ENCODE measurements at regions not wholly inside any gene's neighbourhood (a gene's known extent, or its start where the extent isn't known, plus 50 kb on each side); places are given as distances from the start of the nearest gene placed in this dataset.

DNA sequence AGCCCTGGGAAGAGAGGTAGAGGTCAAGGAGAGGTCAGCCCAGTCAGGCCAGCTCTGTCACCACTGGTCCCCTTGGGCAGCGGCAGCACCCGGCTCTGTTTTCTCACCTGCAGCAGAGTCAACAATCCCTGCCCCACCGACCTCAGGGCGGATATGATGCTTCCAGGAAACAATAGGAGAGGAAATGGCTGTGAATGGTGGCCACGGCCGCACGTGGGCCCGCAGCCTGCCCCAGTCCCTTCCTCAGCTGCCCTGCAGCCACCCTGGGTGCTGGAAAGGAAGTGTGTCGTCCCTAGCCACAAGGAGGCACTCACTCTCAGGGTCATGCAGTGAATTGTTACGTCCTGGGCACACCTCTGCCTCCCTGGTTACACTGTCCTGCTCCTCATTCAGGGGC lies 92.5 kb upstream of the ENPP6 start:
- DNase-seq (ENCODE audit: low spot score), result peak; percentile 57

DNA sequence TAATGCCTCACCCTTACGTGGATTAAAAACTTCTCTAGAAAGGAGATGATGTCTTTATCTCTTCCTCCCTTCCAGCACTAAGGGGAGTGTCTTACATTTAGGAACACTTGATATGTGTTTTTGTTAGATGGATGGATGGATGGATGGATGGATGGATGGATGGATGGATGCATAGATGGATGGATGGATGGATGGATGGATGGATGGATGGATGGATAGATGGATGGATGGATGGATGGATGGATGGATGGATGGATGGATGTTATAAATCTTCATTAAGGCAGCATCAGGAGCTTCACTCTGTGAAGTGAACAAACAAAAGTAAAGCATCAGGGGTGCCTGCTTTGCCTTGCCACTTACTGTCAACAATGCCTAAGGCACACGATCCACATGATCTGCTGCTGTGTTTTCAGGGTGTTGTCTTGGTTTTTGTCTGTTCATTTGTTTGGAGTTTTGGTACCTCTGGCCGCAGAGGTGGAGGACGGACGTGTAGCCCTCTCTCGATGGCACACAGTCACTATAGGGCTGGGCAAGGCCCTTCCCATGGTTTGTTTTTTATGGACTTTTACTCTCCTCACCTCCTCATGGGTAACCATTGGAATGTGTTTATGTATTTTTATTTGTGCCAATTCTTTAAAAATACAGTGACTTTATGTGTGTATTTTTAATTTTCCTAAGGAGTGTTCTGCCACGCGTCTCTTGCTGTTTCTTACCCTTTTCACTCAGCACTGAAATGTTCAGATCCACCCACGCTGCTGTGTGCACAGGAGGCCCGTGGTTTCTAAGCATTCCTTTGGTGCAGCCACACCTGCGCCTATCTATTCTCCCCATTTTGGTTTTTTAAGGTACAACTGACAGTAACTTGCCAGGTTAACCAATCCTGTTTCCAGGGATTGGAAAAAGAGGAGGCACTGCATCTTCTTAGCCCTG lies 91.8 kb upstream of the ENPP6 start:
- DNase-seq (ENCODE audit: low spot score), result no peak

DNA sequence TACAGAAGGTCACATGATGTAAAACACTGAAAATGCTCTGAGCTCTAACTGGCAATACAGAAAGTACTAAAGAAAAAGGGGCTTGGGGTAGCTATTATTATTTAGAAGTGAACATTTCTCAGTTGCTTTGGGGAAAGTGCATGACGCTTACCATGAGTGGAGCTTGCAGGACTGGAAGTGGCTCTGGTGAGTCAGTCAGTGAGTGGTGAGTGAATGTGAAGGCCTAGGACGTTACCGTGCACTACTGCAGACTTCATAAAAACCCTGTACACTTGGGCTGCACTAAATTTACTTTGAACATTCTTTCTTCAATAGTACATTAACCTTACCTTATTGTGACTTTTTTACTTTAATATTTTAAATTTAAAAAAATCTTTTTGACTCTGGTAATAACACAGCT lies 89.3 kb upstream of the ENPP6 start:
- DNase-seq (ENCODE audit: low spot score), result no peak

- DNase-seq (ENCODE audit: low spot score), result no peak
Measured at GRCh38 chr4:184306470-184306869, 88.8 kb upstream of the ENPP6 start.

DNA sequence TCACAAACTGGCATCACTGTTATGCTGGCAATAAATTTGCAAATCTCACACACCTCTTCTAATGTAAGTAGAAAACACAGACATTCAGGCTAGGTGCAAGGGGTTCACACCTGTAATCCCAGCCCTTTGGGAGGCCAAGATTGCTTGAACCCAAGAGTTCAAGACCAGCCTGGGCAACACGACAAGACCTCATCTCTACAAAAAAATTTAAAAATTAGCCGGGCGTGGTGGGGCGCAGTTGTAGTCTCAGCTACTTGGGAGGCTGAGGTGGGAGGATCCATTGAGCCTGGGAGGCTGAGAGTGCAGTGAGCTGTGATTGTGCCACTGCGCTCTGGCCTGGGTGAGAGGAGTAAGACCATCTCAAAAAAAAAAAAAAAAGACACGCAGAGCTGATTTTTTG lies 83.1 kb upstream of the ENPP6 start:
- DNase-seq (ENCODE audit: low spot score), result no peak

DNA sequence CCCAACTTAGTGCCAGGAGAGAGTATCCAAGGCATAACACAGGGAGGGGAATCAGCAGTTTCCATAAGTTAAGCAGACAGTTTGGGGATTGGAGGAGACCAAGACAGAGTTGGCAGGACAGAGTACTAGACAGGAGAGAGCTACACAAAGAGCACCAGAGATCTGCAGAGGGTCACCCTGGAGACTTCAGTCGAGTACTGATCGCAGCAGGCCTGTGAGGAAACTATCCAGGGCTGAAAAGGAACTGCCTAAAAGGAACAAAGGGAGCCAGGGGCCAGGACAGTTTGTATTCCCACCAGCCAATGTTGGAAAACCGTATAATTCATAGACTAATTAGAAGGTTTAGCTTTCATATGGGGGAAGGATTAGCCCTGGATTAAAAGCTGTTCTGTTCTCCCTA lies 80.6 kb upstream of the ENPP6 start:
- no peak for DNase-seq (ENCODE audit: low spot score)

- no peak for DNase-seq (ENCODE audit: low spot score)
Measured at GRCh38 chr4:184295206-184295605, 77.5 kb upstream of the ENPP6 start.

GRCh38 chr4:184294606-184295133 lies 77.0 kb upstream of the ENPP6 start:
- no peak for DNase-seq (ENCODE audit: low spot score)

GRCh38 chr4:184293552-184293951 lies 75.9 kb upstream of the ENPP6 start:
- no peak for DNase-seq (ENCODE audit: low spot score)

DNA sequence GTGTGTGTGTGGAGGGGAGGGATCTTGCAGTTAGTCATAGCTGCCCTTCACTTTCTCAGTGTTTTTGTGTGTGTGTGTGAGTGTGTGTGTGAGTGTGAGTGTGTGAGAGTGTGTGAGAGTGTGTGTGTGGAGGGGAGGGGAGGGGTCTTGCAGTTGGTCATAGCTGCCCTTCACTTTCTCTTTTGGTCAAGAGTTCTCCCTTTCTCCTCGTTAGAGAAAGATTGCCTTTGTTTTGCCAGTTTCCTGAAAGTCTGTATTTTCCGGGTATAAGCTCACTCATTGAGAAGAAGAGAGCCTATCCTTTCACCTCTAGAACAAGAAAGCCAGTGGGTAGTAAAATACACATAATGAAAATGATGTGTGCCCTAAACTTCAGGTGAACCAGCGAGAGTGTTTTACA lies 75.2 kb upstream of the ENPP6 start:
- DNase-seq (ENCODE audit: low spot score), result no peak

DNA sequence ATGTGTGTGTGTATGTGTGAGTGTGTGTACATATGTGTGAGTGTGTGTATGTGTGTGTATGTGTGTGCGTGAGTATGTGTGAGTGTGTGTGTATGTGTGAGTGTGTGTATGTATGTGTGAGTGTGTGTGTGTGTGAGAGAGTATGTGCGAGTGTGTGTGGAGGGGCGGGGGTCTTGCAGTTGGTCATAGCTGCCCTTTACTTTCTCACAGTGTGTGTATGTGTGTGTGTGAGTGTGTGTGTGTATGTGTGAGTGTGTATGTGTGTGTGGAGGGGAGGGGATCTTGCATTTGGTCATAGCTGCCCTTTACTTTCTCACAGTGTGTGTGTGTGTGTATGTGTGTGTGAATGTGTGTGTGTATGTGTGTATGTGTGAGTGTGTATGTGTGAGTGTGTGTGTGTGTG lies 74.8 kb upstream of the ENPP6 start:
- DNase-seq (ENCODE audit: low spot score), result no peak

GRCh38 chr4:184289179-184289535 lies 71.5 kb upstream of the ENPP6 start:
- no peak for DNase-seq (ENCODE audit: low spot score)

DNA sequence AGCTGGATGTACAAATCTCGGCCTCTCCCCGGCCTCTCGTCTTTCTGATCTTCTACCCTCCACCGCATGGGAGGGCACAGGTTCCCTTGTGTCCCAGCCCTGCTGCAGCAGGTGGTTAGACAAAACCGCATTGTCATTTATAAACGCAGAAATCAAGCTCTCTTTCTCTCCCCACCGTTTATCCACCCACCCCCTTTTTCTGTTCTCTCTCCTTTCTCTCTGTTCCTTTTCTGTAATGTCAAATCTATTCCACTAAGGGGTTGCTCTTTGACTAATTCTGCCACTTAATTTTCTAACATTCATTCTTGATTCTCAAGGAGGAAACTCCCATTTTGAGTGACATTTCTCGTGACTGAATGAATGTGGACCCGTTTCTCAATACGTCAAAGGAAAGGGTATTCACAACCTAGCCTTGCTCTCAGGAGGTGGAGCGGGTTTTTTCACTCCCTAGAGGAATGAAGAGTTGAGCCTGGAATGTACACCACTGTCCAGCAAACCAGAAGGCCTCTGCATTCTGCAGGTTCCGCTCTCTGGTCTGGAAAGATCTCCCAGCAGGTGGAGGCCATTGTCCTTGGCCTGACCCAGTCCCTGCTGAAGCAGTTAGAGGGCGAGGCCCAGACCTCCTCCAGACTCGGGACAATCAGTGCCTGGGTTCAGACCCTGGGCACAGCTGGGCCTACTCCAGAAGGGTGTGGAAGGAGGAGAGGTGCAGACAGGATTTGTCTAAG lies 70.9 kb upstream of the ENPP6 start:
- no peak for DNase-seq (ENCODE audit: low spot score)

GRCh38 chr4:184287697-184288255 lies 70.1 kb upstream of the ENPP6 start:
- no peak for DNase-seq (ENCODE audit: low spot score)

DNA sequence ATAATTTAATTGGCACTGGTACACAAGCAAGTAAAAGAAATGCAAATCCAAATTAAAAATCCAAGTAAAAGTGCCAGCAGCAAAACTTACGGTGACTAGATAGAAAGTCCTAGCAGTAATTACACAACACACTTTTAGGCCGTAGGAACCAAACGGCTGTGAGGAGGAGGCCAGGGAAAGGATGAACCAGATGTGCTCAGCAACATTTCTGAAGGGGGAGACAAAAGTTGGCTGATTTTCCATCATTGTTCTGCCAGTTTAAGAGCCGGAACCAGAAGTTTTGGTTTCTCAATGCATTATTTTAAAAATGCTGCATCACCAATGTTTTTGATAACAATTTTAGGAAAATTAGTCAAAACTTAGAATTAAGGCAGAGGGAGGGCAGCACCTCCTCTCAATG lies 68.7 kb upstream of the ENPP6 start:
- no peak for DNase-seq (ENCODE audit: low spot score)

- no peak for DNase-seq (ENCODE audit: low spot score)
Measured at GRCh38 chr4:184284742-184285141, 67.1 kb upstream of the ENPP6 start.

DNA sequence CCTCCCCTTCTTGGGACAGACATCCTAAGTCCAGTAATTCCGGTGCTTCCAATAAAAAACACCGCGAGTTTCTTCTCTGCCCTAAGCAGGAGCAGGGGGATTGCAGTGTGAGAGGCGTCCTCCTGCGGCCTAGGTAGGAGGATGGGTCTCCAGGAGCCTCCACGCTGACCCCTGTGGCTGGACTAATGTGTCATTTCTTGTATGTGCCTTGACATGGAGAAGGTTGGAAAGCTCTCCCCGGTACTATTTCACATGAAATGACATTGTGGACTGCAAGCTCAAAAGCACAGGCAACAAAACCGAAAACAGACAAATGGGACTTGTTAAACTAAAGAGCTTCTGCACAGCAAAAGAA lies 66.6 kb upstream of the ENPP6 start:
- DNase-seq (ENCODE audit: low spot score), result no peak

GRCh38 chr4:184283659-184284335 lies 66.1 kb upstream of the ENPP6 start:
- no peak for DNase-seq (ENCODE audit: low spot score)

GRCh38 chr4:184282895-184283654 lies 65.4 kb upstream of the ENPP6 start:
- no peak for DNase-seq (ENCODE audit: low spot score)

- peak; percentile 71 for DNase-seq (ENCODE audit: low spot score)
Measured at GRCh38 chr4:184282251-184282713, 64.6 kb upstream of the ENPP6 start.
